HG02763 (cell line): ENCODE measurements at regions not wholly inside any gene's neighbourhood (a gene's known extent, or its start where the extent isn't known, plus 50 kb on each side); places are given as distances from the start of the nearest gene placed in this dataset.

Experiments
- ATAC-seq: cut with Tn5 transposase; IDR thresholded peaks from one replicate; pipeline ENCODE4 v1.9.1; 2021; ENCODE audit warnings: mild to moderate bottlenecking, moderate library complexity; ENCODE audit not compliant: unreplicated experiment

DNA sequence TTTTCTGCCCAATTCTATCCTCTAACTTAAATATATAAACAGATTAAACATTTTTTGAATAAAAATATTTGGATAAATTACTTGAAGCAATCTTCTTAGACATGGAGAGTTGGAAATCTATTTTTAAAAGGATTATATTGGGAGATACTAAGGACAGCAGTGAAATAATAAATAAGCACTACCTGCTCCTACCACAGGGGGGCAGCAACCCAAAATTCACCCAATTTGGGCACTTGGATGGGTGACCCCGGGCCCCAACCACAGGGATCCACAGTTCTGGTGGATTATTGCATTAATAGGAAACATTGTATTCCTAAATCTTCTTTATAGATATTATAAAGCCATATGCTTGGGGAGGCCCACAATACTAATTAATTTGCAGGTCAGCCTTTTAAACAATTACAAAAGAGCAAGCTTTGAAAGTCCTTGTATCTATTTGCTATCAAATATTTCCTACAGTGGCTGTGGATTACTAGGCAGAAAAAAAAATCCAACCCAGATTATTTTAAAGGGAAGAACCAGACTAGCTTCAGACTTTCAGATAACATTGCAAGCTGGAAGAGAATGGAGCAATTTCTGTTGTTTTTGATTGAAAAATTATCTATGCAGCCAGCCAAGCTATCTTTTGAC is 66.4 kb upstream of the PDE10A start:
- no peak for ATAC-seq

DNA sequence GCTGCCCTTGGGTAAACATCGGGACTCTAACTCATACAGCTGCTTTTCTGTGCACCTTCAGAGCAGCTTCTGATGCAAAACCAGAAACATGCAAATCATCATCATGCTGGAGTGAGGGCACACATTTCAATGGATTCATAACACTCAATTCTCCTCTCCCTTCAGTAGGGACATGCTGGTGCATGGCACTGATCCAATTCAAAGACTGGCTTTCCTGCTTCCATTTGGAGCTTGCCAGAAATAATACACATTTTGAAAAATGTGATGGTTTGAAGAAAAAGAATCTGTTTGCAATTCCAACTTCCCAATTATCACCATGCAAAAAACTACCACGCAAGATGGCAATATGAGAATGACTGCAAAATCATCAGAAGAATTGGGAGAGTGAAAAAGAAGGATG is 65.2 kb upstream of the PDE10A start:
- no peak for ATAC-seq

DNA sequence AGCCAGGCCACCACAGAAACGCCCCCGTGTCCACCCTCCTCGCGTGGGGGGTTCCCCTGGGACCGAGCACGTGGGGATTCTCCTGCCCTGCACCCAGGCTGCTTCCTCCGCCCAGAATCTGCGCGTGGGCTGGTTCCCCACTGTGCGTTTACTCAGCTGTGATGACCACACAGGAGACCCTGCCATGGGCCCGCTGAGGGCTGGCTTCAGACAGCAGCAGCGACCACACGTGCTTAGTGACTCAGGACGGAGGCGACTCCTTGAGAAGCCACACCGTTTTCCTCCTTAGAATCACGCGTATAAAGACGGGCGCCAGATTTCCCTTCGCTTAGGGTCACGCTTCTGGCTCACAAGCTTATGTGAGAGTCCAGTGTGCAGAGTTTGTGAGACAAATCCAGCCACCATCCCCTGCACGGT is 63.9 kb upstream of the PDE10A start:
- ATAC-seq: no peak

DNA sequence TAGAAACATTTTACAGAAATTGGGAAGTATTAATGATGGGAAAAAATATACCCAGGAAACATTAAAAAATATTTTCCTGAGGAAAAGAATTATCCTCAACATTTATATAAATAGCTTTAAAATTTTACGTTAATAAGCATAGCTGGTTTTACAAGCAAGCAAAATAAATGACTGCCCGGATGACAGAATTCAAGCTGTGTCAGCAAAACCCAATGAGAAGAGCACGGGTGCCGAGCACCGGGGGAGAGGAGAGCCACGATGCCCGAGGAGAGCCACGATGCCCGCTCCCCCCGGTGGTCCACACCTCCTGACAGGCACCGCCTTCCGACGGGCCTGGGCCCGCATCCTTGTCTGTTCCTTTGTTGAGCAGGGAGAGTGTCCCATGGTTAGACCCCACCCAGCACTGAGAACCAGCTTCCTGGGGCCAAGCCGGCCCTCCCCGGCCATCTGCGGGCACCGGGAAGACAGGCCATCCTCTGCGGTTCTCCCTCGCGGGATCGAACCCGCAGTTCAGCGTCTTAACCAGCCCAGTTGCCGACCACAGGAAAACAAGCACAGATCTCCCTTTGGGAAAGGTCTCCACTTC is 63.3 kb upstream of the PDE10A start:
- ATAC-seq: no peak

DNA sequence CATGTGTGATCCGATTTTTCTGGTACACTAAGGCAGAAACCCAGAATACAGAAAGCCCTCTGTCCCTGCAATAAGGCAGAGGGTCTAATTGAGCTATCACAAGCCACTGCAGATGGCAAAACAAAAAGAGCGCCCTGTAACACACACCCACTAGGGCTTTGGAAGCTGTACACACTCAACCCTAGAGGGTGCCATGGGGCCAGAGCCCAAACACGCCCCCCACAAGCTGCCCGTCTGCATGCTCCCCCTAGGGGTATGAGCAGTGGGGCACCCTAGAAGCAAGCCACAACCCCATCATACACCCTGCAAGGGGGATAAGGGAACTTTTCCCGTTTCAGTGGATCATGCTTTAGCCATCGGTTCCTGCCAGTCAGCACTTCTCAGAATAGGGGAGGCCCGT is 62.2 kb upstream of the PDE10A start:
- ATAC-seq: no peak

DNA sequence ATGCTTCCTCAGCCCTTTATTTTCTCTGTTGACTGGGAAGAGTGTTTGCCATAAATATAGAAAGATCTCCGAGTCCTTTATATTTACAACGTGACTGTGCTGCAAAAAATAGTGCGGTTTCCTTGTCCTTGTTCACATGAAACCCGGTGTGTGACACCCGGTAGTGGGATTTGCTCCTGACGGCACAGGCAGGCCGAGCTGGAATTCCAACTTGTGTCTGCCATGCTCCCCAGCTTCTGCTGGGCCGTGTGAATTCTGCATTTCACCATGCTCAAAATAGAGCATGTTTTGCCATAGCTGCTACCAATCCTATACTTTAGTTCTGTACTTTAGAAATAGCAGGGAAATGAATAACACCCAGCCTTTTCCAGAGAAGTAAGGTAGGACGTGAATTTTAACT is 60.3 kb upstream of the PDE10A start:
- ATAC-seq: no peak

DNA sequence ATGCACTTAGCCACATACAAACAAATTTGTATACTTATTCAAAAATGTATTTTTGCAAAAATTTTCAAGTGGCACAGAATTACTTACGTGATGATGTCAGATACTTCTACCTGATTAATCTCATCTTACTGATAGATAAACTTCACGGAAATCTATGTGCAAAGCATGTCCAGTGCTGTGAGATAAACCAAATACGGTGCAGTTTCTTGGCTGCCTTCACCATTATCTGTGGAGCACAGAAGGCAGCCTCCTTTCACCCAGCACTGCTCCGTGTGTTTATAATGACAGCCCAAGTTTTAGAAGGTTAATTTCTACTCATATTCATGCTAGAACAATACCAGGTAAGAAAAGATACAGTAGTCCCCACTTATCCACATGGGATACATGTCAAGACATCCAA is 59.0 kb upstream of the PDE10A start:
- ATAC-seq: no peak

DNA sequence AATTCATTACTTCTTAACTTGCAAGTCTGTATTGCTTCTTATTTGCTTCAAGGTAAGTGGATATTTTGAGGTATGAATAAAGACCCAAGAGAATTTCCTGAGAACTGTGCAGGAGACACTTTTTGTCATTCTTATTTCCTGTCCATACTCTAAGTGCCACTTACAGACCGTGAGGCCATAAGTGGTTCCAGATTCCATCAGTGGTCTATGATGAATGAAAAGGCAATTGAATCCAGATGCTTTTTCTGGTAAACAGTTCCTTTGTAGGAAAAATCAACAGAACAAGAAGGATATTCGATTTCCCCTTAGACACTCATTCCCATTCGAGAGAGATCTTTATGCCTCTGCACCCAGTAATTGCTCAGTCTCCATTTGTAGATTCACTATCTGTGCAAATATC is 58.3 kb upstream of the PDE10A start:
- ATAC-seq: no peak

DNA sequence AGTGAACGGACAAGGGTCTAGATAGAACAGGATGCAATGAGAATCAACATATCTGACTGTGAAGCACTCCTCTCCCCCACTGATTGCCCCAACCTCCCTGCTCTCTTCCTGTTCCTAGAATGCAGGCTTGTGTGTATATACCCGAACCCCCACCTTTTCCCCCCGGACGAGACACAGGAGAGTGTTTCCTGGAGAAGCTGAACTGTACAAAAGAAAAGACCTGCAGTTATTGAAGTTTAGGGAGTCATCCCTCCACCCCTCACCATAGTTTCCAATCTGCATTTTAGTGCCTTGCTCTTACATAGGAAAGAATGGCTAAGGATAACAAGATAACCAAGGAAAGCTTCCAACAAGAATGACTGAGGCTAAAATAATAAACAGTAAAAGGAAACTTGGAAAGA is 55.5 kb upstream of the PDE10A start:
- no peak for ATAC-seq

DNA sequence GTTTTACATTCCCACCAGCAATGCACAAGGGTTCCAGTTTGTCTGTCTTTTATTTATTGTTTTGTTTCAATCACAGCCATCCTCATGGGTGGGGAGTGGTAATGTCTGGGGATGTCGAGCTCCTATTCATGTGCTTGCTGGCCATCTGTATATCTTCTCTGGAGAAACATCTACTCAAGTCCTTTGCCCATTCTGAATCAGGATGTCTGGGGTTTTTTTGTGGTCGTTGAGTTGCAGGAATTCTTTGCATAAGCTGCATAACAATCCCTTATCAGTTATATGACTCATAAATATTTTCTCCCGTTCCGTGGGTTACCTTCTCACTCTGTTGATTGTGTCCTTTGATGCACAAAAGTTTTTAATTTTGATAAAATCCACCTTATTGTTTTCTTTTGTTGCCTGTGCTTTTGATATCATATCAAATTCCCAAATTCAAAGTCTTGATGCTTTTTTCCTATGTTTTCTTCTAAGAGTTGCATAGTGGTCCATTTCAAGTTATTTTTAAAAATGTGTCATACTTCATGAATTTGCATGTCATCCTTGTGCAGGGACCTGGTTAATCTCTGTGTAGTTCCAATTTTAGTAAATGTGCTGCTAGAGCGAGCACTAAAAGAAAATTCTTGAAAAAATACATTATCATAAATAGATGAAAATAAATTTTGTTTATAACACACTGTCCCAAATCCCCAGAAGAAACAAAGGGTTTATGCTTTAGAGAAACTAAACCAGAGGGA is 54.9 kb upstream of the PDE10A start:
- no peak for ATAC-seq

DNA sequence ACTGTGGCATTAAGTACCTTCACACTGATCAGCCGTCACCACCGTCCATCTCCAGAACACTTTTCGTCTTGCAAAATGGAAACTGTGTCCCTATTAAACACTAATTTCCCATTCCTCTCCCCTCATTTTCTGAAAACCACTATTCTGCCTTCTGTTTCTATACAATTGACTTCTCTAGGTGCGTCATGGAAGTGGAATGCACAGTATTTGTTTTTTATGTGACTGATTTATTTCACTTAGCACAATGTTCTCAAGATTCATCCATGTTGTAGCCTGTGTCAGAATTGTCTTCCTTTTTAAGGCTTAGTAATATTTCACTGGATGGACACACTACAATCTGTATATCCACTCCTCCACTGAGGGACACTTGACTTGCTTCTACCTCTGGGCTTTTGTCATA is 53.8 kb upstream of the PDE10A start:
- ATAC-seq: no peak

DNA sequence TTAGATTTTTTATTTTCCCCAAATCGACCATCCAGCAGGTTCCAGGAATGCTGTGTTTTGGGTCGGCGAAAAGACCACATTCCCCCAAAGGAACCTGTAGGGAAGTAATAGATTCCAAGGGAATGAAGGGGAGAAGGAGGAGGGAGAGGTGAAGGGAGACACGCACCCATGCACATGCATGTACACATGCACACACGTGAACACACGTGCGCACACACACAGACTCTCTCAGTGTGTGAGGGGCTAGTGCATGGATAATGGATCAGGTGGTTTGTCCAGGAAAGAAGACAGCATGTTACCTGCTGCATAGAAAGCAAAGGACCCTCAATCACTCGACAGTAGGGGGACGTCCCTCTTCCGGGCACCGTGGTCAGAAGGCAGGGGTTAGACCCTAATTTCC is 52.4 kb upstream of the PDE10A start:
- ATAC-seq: no peak

DNA sequence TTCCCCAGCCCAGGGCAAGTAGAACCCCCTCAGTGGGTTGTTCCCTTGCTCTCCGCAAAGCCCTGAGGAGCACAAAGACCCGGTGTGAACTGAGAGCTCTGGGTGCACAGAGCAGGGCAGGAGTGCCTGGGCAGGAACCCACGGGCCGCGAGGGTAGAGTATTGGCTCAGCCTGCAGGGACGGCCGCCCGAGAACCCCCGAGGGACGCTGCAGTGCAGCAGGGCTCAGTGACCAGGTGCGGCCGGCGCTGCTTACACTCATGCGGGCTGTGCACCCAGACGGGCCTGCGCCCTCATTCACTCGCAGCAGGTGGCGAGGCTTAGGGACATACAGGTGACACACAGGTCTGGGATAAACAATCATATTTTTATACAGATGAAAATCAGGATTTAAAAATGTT is 51.9 kb upstream of the PDE10A start:
- ATAC-seq: no peak

DNA sequence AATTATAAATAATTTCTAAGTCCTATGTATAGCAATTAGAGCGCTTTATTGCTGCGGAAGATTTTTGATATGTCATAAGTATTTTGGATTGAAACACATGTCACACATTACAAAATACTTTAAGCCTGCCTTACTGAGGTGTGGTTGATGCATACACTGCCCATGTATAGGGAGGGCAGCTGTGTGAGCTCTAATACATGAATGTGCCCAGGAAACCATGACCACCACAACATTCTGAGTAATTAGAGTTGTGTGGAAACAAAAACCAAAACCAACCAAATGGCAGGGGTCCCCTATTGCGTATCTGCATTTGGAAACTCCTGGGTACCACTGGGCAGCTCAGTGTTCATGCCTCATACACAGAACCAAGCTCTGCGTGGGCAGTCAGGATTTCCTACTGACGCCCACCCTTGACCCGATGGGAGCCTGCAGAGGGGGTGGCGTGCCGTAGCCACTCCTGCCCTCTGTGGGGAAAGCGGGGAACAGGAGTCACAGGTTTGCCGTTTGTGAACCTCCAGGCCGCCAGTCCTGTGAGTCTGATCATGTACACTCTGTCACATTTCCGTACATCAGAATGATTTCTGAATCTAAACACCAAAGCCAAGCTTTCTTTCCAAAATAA is 50.9 kb upstream of the PDE10A start:
- no peak for ATAC-seq
